GM18907 (cell line): ENCODE measurements at regions not wholly inside any gene's neighbourhood (a gene's known extent, or its start where the extent isn't known, plus 50 kb on each side); places are given as distances from the start of the nearest gene placed in this dataset.
"Not testable (repeated sequence)": the region's sequence is repeated elsewhere in the genome, so short reads cannot be mapped to it uniquely, and the experiment has no call there.

ENCODE experiments used
- ATAC-seq: cut with Tn5 transposase; IDR thresholded peaks from one replicate; pipeline ENCODE4 v1.9.1; 2021; ENCODE audit warnings: mild to moderate bottlenecking, moderate library complexity; ENCODE audit not compliant: unreplicated experiment

DNA sequence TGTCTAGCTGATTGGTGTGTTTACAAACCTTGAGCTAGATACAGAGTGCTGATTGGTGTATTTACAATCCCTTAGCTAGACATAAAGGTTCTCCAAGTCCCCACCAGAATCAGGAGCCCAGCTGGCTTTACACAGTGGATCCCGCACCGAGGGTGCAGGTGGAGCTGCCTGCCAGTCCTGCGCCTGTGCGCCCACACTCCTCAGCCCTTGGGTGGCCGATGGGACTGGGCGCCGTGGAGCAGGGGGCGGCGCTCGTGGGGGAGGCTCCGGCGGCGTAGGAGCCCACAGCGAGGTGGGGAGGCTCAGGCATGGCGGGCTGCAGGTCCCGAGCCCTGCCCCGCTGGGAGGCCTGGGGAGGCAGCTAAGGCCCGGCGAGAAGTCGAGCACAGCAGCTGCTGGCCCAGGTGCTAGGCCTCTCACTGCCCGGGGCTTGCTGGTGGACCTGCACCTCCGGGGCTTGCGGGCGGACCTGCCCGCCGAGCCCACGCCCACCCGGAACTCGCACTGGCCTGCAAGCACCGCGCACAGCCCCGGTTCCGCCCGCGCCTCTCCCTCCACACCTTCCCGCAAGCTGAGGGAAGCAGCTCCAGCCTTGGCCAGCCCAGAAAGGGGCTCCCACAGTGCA is 51.0 kb upstream of the CDYL start:
- ATAC-seq, result not testable (repeated sequence)

DNA sequence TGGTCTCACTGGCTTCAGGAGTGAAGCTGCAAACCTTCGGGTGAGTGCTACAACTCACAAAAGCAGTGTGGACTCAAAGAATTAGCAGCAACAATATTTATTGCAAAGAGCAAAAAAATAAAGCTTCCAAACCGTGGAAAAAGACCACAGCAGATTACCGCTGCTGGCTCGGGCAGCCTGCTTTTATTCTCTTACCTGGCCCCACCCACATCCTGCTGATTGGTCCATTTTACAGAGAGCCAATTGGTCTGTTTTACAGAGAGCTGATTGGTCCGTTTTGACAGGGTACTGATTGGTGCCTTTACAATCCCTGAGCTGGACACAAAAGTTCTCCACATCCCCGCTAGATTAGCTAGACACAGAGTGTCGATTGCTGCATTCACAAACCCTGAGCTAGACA is 51.5 kb upstream of the CDYL start:
- not testable (repeated sequence) for ATAC-seq

DNA sequence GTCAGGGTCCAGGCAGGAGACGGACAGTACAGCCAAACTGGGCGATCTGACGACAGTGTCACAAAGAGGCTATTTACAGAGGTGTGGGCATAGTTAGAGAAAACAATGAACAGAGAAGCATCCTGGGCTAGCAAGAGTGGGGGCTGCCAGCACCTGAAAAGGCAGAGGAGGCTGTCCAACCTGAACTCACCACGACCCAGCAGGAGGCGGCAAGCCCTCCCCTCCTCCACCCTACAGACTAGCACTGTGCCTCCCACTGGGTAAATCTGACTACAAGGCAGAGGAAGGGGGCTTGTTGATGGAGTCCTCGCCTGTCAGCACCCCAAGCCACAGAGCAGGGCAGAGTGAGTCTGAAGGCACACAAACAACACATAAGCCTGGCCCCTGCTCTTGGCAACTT is 52.8 kb upstream of the CDYL start:
- ATAC-seq, result no peak

DNA sequence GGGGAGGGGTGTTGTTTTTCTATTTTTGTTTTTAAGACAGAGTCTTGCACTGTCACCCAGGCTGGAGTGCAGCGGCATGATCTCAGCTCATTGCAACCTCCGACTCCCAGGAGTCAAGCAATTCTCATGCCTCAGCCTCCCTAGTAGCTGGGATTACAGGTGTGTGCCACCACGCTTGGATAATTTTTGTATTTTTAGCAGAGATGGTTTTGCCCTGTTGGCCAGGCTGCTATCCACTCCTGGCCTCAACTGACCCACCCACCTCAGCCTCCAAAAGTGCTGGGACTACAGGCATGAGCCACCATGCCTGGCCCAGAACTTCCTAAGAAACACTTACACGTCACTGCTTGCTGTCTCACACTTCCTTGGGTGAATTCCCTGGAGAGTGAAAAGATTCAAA is 54.8 kb upstream of the CDYL start:
- not testable (repeated sequence) for ATAC-seq

DNA sequence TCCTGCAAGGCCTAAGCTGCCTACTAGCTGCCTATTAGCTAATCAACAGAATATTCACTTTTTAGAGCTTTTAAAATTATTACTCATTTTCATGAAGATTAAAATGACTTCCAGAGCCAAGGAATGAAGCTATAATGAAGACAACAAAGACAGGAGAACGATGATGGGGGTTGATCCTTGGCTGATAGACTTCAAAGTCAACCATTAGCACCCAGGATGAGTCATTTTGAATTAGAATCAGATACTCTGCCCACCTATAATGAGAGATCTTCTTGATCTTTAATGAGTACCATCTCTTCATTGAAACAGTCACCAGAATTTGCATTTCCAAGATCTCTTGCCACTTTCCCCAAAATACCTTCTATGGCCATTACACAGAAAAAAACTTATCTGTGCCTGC is 56.7 kb upstream of the CDYL start:
- ATAC-seq, result no peak

- no peak for ATAC-seq
Measured at GRCh38 chr6:4717856-4718255, 58.3 kb upstream of the CDYL start.

- no peak for ATAC-seq
Measured at GRCh38 chr6:4717124-4717523, 59.1 kb upstream of the CDYL start.

DNA sequence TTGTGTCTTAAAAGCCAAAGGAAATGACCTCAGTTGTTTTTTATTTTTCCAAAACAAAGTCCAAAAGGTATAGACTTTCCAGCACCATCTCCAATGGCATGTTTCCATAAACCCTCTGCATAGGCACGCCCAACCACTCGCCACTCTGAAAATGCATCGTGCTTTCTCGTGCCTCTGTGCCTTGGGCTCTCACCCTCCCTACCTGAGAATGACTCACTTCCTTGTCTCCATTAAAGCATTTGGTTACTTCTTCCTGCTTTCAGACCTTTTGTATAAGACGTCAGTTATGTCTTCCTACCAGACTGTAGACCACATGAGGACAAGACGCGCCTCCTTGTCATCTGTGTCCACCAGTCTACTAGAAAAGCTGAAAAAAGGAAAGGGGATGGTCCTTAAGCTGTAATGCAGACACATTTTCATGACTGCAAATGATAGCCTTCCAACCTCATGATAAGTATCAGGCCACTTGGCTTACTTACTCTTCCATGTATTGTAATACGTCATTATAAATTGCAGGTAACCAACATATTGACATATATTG is 61.2 kb upstream of the CDYL start:
- no peak for ATAC-seq

DNA sequence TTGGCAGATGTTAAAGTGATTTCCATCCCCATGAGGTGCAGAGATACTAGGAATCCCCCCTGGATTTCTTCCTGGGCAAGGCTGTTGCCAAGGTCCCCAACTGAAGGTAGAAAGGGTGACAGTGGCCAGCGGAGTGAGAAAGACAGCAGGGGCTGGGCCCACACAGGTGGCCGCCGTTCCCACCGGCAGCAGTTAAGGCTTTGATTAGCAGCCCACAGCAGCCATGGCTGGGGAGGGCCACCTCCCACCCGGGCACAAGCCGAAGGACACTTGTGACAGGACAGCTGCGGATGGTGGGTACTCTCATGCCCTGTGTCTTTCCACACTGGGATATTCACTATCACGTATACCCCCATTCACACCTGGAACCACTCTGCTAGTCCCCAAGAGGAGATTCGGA is 63.9 kb upstream of the CDYL start:
- ATAC-seq, result no peak

DNA sequence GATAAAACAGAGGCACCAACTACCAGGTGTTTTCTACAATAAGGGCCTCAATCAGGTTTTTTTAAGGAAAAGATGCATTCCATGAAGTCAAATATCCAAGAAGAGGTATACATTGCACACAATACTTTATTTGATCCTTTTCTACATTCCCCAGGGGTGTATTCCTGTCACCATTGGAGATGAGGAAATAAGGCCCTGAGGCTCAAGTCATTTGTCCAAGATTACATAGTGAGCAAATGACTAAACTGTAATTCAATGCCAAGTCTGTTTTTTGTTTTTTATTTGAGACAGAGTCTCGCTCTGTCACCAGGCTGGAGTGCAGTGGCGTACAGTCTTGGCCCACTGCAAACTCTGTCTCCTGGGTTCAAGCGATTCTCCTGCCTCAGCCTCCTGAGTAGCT is 69.2 kb upstream of the CDYL start:
- ATAC-seq, result no peak

DNA sequence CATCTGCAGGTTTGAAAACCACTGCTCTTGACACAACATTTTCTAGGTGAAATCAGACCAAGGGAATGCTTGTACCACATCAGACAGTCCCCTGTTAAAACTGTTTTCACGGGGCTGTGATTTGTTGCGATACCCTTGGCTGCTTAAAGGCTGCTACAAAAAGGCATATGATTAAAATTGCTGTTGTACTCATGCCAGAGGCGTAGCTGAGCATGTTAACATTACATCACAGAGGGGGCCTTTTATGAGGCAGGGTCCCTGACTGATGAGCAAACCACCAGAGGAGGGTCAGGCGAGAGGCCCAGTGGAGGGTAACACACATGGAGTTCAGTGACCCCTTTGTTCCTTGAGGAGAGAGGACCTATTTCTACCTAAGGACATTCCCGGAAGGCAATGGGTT is 70.4 kb upstream of the CDYL start:
- ATAC-seq, result no peak

GRCh38 chr6:4703382-4703781 is 72.8 kb upstream of the CDYL start:
- ATAC-seq, result no peak

DNA sequence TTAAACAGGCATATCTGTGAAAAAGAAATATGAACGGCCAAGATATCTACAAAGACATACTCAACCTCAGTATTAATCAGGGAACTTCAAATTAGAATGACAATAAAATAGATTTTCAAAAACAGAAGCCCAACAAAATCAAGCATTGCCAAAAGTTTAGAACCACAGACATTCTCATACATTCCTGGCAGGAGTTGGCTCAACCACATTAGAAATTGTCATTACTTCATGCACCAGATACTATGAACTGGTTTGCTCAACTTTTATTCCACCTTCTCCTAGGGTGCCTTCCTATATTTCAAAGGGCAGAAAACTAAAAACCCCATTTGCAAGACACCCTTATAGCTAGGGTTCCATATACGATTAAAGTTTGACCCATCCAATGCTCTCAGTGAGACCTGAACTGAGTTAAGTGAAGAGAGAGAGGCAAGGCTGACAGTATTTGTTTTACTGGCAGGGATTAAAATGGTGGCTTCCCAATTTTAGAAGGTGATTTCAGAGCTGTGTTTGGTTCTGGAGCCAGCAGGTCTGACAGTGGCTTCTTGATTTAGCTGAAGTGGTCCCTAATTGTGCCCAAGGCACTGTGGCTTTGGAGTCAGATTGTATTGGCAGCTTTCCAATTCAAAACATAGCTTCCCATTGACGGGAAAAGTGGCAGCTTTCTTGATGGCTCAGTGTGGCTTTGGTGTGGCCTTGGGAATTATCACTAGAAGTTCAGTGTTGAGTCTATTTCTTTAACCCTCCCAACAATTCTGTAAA is 77.1 kb upstream of the CDYL start:
- no peak for ATAC-seq

DNA sequence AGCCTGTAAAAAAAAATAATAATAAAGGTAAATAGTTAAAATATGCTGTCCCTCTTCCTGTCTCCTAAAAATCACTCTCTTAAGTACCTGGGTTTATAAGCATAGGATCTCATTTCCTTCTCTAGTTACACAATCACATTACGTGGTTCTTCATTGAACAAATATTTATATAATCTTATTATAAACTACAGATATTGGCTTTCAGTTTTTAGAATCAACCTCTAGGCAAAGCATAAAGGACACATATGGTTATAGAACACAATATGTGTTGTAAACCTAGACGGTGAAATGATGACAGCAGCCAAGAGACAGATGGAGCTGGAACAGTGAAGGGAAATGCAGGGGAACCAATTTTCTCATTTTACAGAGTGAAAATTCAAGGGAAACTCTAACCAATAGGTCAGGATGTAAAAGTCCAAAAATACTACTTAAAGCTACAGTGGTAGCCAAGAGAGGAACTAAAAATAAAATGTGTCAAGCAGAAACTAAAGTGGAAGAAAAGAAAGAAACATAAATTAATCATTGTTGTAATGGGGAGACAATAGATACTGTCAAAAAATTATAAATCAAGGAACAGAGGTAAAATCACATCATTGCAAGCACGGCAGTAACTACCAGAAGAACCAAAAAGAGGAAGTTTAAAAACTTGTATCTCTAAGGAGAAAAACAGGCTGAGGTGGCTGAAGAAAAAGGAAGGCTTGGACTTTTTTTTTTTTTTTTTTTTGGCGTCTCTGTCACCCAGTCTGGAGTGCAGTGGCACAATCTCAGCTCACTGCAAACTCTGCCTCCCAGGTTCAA is 82.8 kb upstream of the CDYL start:
- ATAC-seq, result no peak

DNA sequence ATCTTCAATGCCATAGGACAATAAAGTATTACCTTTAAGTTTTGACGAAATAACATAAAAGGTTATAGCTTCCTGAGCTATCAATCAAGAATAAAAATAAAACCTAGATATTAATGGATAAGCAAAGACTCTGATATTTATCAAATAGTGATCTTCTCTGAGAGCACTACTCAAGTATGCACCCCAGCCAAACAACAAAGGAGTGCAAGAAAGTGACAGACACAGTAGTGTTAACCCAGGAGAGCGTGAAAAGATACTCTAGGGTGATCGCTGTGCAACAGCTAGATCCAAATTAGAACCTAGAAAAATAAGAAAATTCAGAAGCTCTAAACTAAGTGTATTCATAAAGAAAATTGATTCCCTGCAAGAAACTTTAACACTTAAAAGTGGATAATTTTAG is 83.5 kb upstream of the CDYL start:
- no peak for ATAC-seq

GRCh38 chr6:4687989-4688947 is 87.9 kb upstream of the CDYL start:
- ATAC-seq, result no peak

- ATAC-seq, result no peak
Measured at GRCh38 chr6:4687656-4687988, 88.6 kb upstream of the CDYL start.

DNA sequence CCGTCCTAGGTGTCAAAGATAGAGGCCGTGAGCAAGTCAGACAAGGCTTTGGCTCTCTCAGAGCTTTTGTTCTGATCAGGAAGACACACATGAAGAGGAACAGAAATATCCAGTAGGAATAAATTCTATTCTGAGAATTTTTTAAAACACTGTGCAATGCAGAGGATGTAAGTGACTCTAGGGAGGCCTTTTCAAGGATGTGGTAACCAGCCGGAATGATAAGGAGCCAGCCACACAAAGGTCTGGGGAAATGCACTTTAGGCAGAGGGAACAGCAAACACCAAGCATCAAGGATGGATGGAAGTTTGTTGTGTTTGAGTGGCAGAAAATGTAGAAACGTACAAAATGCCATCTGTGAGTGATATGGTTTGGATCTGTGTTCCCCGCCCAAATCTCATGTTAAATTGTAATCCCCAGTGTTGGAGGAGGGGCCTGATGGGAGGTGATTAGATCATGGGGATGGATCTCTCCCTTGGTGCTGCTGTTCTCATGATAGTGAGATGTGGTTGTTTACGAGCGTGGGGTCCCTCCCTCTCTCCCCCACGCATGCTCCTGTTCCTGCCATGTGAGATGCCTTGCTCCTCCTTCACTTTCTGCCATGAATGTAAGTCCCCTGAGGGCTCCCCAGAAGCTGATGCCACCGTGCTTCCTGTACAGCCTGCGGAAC is 93.6 kb upstream of the CDYL start:
- ATAC-seq, result no peak

GRCh38 chr6:4678506-4679300 is 97.5 kb upstream of the CDYL start:
- no peak for ATAC-seq

- ATAC-seq, result no peak
Measured at GRCh38 chr6:4677751-4678065, 98.5 kb upstream of the CDYL start.
